Smooth muscle cell (in vitro differentiated cells): ENCODE measurements at regions not wholly inside any gene's neighbourhood (a gene's known extent, or its start where the extent isn't known, plus 50 kb on each side); places are given as distances from the start of the nearest gene placed in this dataset.

Experiments
- DNase-seq: peaks from one replicate; lab custom pipeline; 2025; ENCODE audit not compliant: unreplicated experiment; lab: John Stamatoyannopoulos, UW
- H2AFZ ChIP-seq: fragments of 200-600 bp; sonication (generic); 2 replicates; pipeline ENCODE4 v1.6.0; 2016; ENCODE audit warnings: antibody characterized with exemption, low read depth, mild to moderate bottlenecking
- H3F3A ChIP-seq: fragments of 200-600 bp; sonication (generic); 2 replicates; pipeline ENCODE4 v1.6.0; 2017; ENCODE audit warnings: antibody characterized with exemption, low read depth
- H3K27ac ChIP-seq: fragments of 200-600 bp; sonication (generic); 2 replicates; pipeline ENCODE4 v1.5.1; 2016; ENCODE audit warnings: low read depth, mild to moderate bottlenecking
- H3K27me3 ChIP-seq: fragments of 200-600 bp; sonication (generic); 2 replicates; pipeline ENCODE4 v1.6.1; 2016; ENCODE audit warnings: low read depth, mild to moderate bottlenecking
- H3K36me3 ChIP-seq: fragments of 200-600 bp; sonication (generic); 2 replicates; pipeline ENCODE4 v1.5.1; 2016; ENCODE audit warnings: low read depth
- H3K4me1 ChIP-seq: fragments of 200-600 bp; sonication (generic); 2 replicates; pipeline ENCODE4 v1.5.1; 2016; ENCODE audit warnings: low read depth
- H3K4me2 ChIP-seq: fragments of 200-600 bp; sonication (generic); 2 replicates; pipeline ENCODE4 v1.6.0; 2016; ENCODE audit warnings: mild to moderate bottlenecking
- H3K4me3 ChIP-seq: fragments of 200-600 bp; sonication (generic); 2 replicates; pipeline ENCODE4 v1.5.1; 2016; ENCODE audit warnings: mild to moderate bottlenecking
- H3K79me2 ChIP-seq: fragments of 200-600 bp; sonication (generic); 2 replicates; pipeline ENCODE4 v1.6.0; 2016; ENCODE audit warnings: low read depth, mild to moderate bottlenecking
- H3K9ac ChIP-seq: fragments of 200-600 bp; sonication (generic); 2 replicates; pipeline ENCODE4 v1.6.0; 2016; ENCODE audit warnings: low read depth
- H3K9me3 ChIP-seq: fragments of 200-600 bp; sonication (generic); replicated peaks from 2 replicates; pipeline ENCODE4 v1.5.1; 2016; ENCODE audit warnings: low read depth
- H4K20me1 ChIP-seq: fragments of 200-600 bp; sonication (generic); 2 replicates; pipeline ENCODE4 v1.6.0; 2016; ENCODE audit warnings: low read depth
- WGBS: methylation state at CpG from one replicate; pipeline ENCODE4 v1.1.7; 2016; ENCODE audit warnings: low lambda C conversion rate; 5-methylcytosine and 5-hydroxymethylcytosine counted together
- TF ChIP-seq, protein P1 (sequence below): fragments of 200-600 bp; sonication (generic); IDR thresholded peaks from 2 replicates; pipeline ENCODE4 v1.5.1; 2017; ENCODE audit warnings: borderline replicate concordance, mild to moderate bottlenecking, antibody characterized with exemption; ENCODE audit not compliant: insufficient read depth, poor library complexity, severe bottlenecking

DNA sequence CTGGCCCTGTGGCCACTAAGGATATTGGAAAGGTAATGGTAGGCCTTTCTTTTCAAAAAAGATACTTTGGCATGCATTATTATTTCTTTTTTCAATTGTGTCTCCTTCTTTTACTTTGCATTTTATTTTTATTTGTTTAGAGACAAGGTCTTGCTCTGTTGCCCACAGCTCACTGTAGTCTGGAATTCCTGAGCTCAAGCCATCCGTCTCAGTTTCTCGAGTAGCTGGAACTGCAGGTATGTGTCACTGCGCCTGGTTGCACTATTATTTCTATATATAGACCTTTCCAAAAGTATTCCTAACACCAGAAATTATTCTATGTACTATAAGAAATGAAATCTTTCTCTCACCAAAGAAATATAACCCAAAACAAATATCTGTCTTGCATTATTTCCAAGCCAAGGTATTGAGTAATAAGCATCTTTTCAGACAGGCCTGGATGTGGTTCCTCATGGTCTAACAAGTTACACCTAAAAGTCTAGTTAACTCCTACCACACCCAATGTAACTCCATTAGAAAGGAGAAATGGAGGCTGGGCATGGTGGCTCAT, 500.8 kb upstream of the ANKRD30A start:
- WGBS = 89% methylated on average over 3 of the region's 3 CpGs
- H2AFZ ChIP-seq = no peak overlapping the region
- no peaks in the 10 kb centered on the region for H3K9me3 ChIP-seq
- H3K79me2 ChIP-seq = no peaks in the 10 kb centered on the region
- H3K4me1 ChIP-seq = no peaks in the 10 kb centered on the region
- H3K36me3 ChIP-seq = no peaks in the 10 kb centered on the region
- H3F3A ChIP-seq = no peaks in the 10 kb centered on the region
- no peak overlapping the region for H3K4me3 ChIP-seq
- DNase-seq = no peak
- no peaks in the 10 kb centered on the region for H3K27me3 ChIP-seq
- H3K9ac ChIP-seq = no peak overlapping the region
- H4K20me1 ChIP-seq = no peaks in the 10 kb centered on the region
- TF ChIP-seq, protein P1, sequence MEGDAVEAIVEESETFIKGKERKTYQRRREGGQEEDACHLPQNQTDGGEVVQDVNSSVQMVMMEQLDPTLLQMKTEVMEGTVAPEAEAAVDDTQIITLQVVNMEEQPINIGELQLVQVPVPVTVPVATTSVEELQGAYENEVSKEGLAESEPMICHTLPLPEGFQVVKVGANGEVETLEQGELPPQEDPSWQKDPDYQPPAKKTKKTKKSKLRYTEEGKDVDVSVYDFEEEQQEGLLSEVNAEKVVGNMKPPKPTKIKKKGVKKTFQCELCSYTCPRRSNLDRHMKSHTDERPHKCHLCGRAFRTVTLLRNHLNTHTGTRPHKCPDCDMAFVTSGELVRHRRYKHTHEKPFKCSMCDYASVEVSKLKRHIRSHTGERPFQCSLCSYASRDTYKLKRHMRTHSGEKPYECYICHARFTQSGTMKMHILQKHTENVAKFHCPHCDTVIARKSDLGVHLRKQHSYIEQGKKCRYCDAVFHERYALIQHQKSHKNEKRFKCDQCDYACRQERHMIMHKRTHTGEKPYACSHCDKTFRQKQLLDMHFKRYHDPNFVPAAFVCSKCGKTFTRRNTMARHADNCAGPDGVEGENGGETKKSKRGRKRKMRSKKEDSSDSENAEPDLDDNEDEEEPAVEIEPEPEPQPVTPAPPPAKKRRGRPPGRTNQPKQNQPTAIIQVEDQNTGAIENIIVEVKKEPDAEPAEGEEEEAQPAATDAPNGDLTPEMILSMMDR = no peak
- no peak overlapping the region for H3K4me2 ChIP-seq
- H3K27ac ChIP-seq = no peak overlapping the region

GRCh38 chr10:36621346-36621745, 504.1 kb upstream of the ANKRD30A start:
- Histone ChIP-seq H3K27ac (no peak overlapping the region), H3K4me3 (no peak overlapping the region), H4K20me1 (no peaks in the 10 kb centered on the region), H3K27me3 (no peaks in the 10 kb centered on the region), H3K4me1 (no peaks in the 10 kb centered on the region), H3K36me3 (no peaks in the 10 kb centered on the region), H3K9ac (no peak overlapping the region), H3K4me2 (no peak overlapping the region), H3K79me2 (no peaks in the 10 kb centered on the region), H3F3A (no peaks in the 10 kb centered on the region), H3K9me3 (no peaks in the 10 kb centered on the region), H2AFZ (no peak overlapping the region)
- TF ChIP-seq, protein P1 = no peak
- WGBS = 62% methylated on average over 2 of the region's 2 CpGs
- no peak for DNase-seq

DNA sequence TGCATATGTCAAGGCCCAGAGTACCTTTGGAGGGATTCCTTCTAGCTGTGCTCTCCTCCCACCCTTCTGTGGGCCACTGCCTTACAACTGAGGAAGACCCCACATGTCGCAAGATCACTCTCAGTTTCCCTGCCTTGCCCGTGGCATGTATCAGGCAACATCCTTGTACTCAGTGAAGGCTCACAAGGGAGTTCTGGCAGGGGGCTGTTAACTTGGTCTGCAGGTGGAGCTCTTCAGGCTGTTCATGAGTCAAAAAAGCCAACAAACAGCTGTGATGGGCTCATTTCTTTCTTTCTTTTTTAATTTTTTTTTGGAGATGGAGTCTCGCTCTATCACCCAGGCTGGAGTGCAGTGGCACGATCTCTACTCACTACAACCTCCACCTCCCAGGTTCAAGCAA, 513.0 kb upstream of the ANKRD30A start:
- no peaks in the 10 kb centered on the region for H3K79me2 ChIP-seq
- no peaks in the 10 kb centered on the region for H3K27me3 ChIP-seq
- no peaks in the 10 kb centered on the region for H4K20me1 ChIP-seq
- no peak overlapping the region for H2AFZ ChIP-seq
- no peak overlapping the region for H3K9ac ChIP-seq
- H3K9me3 ChIP-seq = no peaks in the 10 kb centered on the region
- H3K4me3 ChIP-seq = no peak overlapping the region
- 79% methylated on average over 4 of the region's 4 CpGs for WGBS
- TF ChIP-seq, protein P1 = no peak
- no peaks in the 10 kb centered on the region for H3K36me3 ChIP-seq
- no peaks in the 10 kb centered on the region for H3F3A ChIP-seq
- H3K27ac ChIP-seq = no peak overlapping the region
- no peaks in the 10 kb centered on the region for H3K4me1 ChIP-seq
- no peak overlapping the region for H3K4me2 ChIP-seq
- no peak for DNase-seq

DNA sequence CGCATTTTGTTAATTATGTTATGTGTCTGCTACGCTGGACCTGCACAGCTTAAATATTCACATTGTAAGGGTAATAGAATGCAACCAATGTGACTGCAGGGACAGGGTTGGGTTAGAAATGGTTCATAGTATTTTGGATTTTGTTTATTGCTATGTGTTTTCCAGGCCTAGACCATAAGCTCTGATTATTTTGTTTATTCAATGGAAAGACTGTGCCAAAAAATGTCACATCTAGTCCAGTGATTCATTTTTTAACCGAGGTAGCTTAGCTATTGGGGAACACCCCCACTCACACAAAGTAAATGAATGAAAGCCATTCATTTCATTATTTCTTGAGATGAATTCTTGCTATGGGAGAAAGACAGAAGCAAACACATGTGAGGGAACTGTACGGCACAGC, 516.5 kb upstream of the ANKRD30A start:
- Histone ChIP-seq H3K36me3 (no peaks in the 10 kb centered on the region), H3F3A (no peaks in the 10 kb centered on the region), H4K20me1 (no peaks in the 10 kb centered on the region), H3K79me2 (no peaks in the 10 kb centered on the region), H3K27me3 (no peaks in the 10 kb centered on the region), H3K9me3 (no peaks in the 10 kb centered on the region), H3K4me2 (no peak overlapping the region), H2AFZ (no peak overlapping the region), H3K9ac (no peak overlapping the region), H3K4me3 (no peak overlapping the region), H3K27ac (no peak overlapping the region), H3K4me1 (no peaks in the 10 kb centered on the region)
- DNase-seq = no peak
- WGBS = 60% methylated on average over 4 of the region's 4 CpGs
- TF ChIP-seq, protein P1 = no peak
